ENCODE measurements at regions not wholly inside any gene's neighbourhood (a gene's known extent, or its start where the extent isn't known, plus 50 kb on each side); places are given as distances from the start of the nearest gene placed in this dataset.

DNA sequence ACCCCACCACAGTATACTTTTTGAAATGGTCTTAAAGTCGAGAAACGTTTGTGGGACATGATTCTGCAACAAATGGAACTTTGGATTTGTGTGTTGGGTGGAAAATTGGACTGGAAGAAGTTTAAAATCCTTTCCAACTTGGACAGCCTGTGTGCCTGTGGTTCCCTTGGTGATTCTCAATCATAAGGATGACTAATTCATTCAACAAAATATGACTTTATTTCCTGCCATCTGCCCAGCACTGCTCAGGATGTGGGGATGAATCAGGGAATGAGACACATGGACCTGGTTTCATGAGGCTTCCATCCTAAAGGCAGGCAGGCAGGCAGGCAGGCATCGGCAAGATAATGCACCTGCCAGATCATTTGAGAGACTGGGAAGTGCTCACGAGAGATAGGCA, 57.3 kb upstream of the TMEM132D start:
- TF ChIP-seq, protein P1, sequence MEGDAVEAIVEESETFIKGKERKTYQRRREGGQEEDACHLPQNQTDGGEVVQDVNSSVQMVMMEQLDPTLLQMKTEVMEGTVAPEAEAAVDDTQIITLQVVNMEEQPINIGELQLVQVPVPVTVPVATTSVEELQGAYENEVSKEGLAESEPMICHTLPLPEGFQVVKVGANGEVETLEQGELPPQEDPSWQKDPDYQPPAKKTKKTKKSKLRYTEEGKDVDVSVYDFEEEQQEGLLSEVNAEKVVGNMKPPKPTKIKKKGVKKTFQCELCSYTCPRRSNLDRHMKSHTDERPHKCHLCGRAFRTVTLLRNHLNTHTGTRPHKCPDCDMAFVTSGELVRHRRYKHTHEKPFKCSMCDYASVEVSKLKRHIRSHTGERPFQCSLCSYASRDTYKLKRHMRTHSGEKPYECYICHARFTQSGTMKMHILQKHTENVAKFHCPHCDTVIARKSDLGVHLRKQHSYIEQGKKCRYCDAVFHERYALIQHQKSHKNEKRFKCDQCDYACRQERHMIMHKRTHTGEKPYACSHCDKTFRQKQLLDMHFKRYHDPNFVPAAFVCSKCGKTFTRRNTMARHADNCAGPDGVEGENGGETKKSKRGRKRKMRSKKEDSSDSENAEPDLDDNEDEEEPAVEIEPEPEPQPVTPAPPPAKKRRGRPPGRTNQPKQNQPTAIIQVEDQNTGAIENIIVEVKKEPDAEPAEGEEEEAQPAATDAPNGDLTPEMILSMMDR (IDR thresholded peaks at IDR 0.05), result no peak
- TF ChIP-seq POLR2A (IDR thresholded peaks at IDR 0.05), result no peak
- no peak for TF ChIP-seq POLR2AphosphoS5 (IDR thresholded peaks at IDR 0.05)
- TF ChIP-seq EP300 (IDR thresholded peaks at IDR 0.05), result no peak
